Activated naive CD8-positive, alpha-beta T cell treated with anti-CD3 and anti-CD28 coated beads, Interleukin-2, amount 50 U/mL, for 16 hours (primary cell): ENCODE measurements at regions not wholly inside any gene's neighbourhood (a gene's known extent, or its start where the extent isn't known, plus 50 kb on each side); places are given as distances from the start of the nearest gene placed in this dataset.

ENCODE experiments used
- DNase-seq: peaks from one replicate; pipeline ENCODE4 v3.0.0-alpha.2; 2020; ENCODE audit warnings: low read depth, low spot score

GRCh38 chr4:3818371-3818770 is 52.2 kb downstream of the ADRA2C start:
- DNase-seq: no peak

GRCh38 chr4:3819210-3819919 is 53.2 kb downstream of the ADRA2C start:
- no peak for DNase-seq

- DNase-seq: no peak
Observed at GRCh38 chr4:3820016-3820805, 54.0 kb downstream of the ADRA2C start.

GRCh38 chr4:3820806-3821579 is 54.8 kb downstream of the ADRA2C start:
- no peak for DNase-seq

- DNase-seq: no peak
Observed at GRCh38 chr4:3821580-3822229, 55.5 kb downstream of the ADRA2C start.

GRCh38 chr4:3822230-3822947 is 56.2 kb downstream of the ADRA2C start:
- DNase-seq: no peak

GRCh38 chr4:3823496-3824341 is 57.5 kb downstream of the ADRA2C start:
- DNase-seq: no peak

GRCh38 chr4:3824521-3825270 is 58.5 kb downstream of the ADRA2C start:
- no peak for DNase-seq

- no peak for DNase-seq
Observed at GRCh38 chr4:3825530-3825929, 59.3 kb downstream of the ADRA2C start.

GRCh38 chr4:3826247-3827172 is 60.3 kb downstream of the ADRA2C start:
- DNase-seq: no peak

GRCh38 chr4:3827616-3828492 is 61.7 kb downstream of the ADRA2C start:
- no peak for DNase-seq

- DNase-seq: no peak
Observed at GRCh38 chr4:3828546-3828945, 62.4 kb downstream of the ADRA2C start.

GRCh38 chr4:3829211-3829955 is 63.2 kb downstream of the ADRA2C start:
- DNase-seq: no peak

- no peak for DNase-seq
Observed at GRCh38 chr4:3829956-3830773, 64.0 kb downstream of the ADRA2C start.

GRCh38 chr4:3830774-3831528 is 64.8 kb downstream of the ADRA2C start:
- DNase-seq: no peak
